ENCODE measurements at regions not wholly inside any gene's neighbourhood (a gene's known extent, or its start where the extent isn't known, plus 50 kb on each side); places are given as distances from the start of the nearest gene placed in this dataset.
"Not testable (repeated sequence)": the region's sequence is repeated elsewhere in the genome, so short reads cannot be mapped to it uniquely, and the experiment has no call there.

GRCh38 chr6:168190014-168190405 lies 111.0 kb upstream of the FRMD1 start:
- intact Hi-C loops (cut with DNase I) = no loop called here
- H3K27me3 ChIP-seq = peaks cover 0 to 17% (median 0%) of the 10 kb centered on the region in 9 donors
- no peak overlapping the region for H3K4me3 ChIP-seq
- DNase-seq (peak in 1 of 5 donors; percentile 28), ATAC-seq (peak in 1 of 4 donors; percentile 14)
- TF ChIP-seq CTCF (IDR thresholded peaks at IDR 0.05) = no peak
- no peak for TF ChIP-seq POLR2A (IDR thresholded peaks at IDR 0.05)
- WGBS, 4 donors = 90 to 94% (median 92%) methylated on average over 13 to 21 of the region's 21 CpGs
- H3K9me3 ChIP-seq = no peaks in the 10 kb centered on the region
- no peaks in the 10 kb centered on the region for H3K36me3 ChIP-seq
- H3K4me1 ChIP-seq = no peaks in the 10 kb centered on the region
- no peak overlapping the region for H3K27ac ChIP-seq

GRCh38 chr6:168189200-168190013 lies 110.4 kb upstream of the FRMD1 start:
- peak in 1 of 4 donors; percentile 15 for ATAC-seq
- Histone ChIP-seq H3K36me3 (no peaks in the 10 kb centered on the region), H3K4me1 (no peaks in the 10 kb centered on the region), H3K27me3 (peaks cover 0 to 16% (median 0%) of the 10 kb centered on the region in 9 donors), H3K4me3 (no peak overlapping the region), H3K9me3 (no peaks in the 10 kb centered on the region), H3K27ac (no peak overlapping the region)
- DNase-seq = peak in 1 of 5 donors; percentile 40
- WGBS, 4 donors = 82 to 93% (median 91%) methylated on average over 7 to 10 of the region's 10 CpGs
- intact Hi-C loops (cut with DNase I) = no loop called here
- TF ChIP-seq POLR2A (IDR thresholded peaks at IDR 0.05) (no peak), CTCF (IDR thresholded peaks at IDR 0.05) (no peak)

- Histone ChIP-seq H3K4me1 (no peaks in the 10 kb centered on the region), H3K36me3 (no peaks in the 10 kb centered on the region), H3K27me3 (peaks cover 0 to 13% (median 0%) of the 10 kb centered on the region in 9 donors), H3K4me3 (no peak overlapping the region), H3K9me3 (no peaks in the 10 kb centered on the region), H3K27ac (no peak overlapping the region)
- WGBS, 4 donors = 78 to 87% (median 84%) methylated on average over 16 to 17 of the region's 17 CpGs
- ATAC-seq (no peak), DNase-seq (peak in 1 of 5 donors; percentile 21)
- intact Hi-C loops (cut with DNase I) = no loop called here
- TF ChIP-seq POLR2A (IDR thresholded peaks at IDR 0.05) = no peak
Measured at GRCh38 chr6:168188369-168189199, 109.6 kb upstream of the FRMD1 start.

GRCh38 chr6:168186438-168186837 lies 107.4 kb upstream of the FRMD1 start:
- Histone ChIP-seq H3K9me3 (no peaks in the 10 kb centered on the region), H3K4me1 (no peaks in the 10 kb centered on the region), H3K36me3 (no peaks in the 10 kb centered on the region), H3K27ac (no peak overlapping the region), H3K4me3 (no peak overlapping the region), H3K27me3 (peaks cover 0 to 8% (median 0%) of the 10 kb centered on the region in 9 donors)
- DNase-seq (peak in 1 of 5 donors; percentile 41), ATAC-seq (no peak)
- intact Hi-C loops (cut with DNase I) = no loop called here
- no peak for TF ChIP-seq CTCF (IDR thresholded peaks at IDR 0.05)
- TF ChIP-seq POLR2A (IDR thresholded peaks at IDR 0.05) = no peak
- WGBS, 4 donors = 77 to 91% (median 83%) methylated on average over 5 of the region's 5 CpGs

GRCh38 chr6:168186018-168186417 lies 107.0 kb upstream of the FRMD1 start:
- H3K27me3 ChIP-seq; H3K9me3 ChIP-seq; ATAC-seq; intact Hi-C loops (cut with DNase I); H3K27ac ChIP-seq; H3K4me1 ChIP-seq; H3K4me3 ChIP-seq; H3K36me3 ChIP-seq: not testable (repeated sequence)
- DNase-seq = peak in 1 of 5 donors; percentile 27
- WGBS, 4 donors = 70 to 82% (median 81%) methylated on average over 1 of the region's 1 CpG

All from heart left ventricle (tissue), 16 donors.